ENCODE measurements at regions not wholly inside any gene's neighbourhood (a gene's known extent, or its start where the extent isn't known, plus 50 kb on each side); places are given as distances from the start of the nearest gene placed in this dataset.

DNA sequence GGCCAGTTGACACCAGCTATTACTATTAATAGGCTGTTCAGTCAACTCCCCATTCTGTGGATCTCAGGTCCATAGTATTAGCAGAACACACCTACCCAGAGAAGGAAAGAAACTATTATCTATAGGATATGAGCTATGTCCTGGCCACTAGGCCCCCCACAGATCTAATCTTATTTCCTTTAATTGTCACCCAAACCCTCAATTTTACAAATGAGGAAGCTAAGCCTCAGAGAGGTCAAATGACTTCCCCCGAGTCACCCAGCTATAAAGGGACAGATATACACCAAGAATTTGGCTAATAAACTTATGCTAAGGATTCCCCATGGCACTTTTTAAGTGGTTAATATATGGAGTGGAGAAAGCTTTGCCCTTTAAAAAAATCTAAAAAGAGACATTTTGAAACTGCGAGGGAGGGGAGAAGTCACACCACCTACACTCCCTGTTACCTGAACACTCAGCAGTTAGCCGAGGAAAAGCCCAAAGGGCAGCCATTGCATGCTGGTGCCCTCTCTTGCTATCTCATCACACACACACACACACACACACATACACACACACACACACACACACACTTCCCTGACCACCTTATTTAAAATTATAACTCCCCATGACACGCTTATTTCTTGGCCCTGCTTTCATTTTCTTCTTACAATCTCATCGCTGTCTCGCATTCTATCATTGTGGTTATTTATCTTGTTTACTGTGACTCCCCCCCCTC lies 157.0 kb upstream of the ADO start:
- Histone ChIP-seq H3K27me3 (no peaks in the 10 kb centered on the region), H3K27ac (no peak overlapping the region), H3K4me3 (no peak overlapping the region), H3K36me3 (no peaks in the 10 kb centered on the region), H3K9me3 (no peaks in the 10 kb centered on the region), H3K4me1 (no peaks in the 10 kb centered on the region)
- no peak for DNase-seq
- ATAC-seq: no peak
- in situ Hi-C loops (cut with MboI; ENCODE audit: low sequenced_read_pairs in 4 of 4) (no loop called here), intact Hi-C loops (cut with DNase I; ENCODE audit: low total_unique reads) (no loop called here)
- TF ChIP-seq CTCF (IDR thresholded peaks at IDR 0.05 in 4 of 5, conservative IDR thresholded peaks at IDR 0.05 in 1 of 5) (no peak), POLR2A (IDR thresholded peaks at IDR 0.05) (no peak)

DNA sequence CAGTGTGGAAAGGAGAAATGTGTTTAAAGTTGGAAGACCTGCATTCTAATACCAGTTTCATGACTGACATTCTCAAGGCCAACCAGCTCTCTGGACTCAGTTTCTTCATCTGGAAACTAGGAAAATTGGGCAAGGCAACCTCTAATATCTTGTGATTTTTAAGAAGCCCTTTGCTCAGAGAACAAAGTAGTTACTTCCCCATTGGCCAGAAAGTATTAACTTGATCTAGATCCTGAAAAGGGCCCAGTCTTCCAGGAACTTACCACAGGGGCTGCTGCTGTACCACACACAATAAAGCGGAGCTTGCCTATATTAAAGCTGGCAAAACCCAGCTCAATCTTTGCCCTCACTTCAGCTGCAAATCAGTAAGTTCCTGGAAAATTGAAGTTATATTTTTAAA lies 155.6 kb upstream of the ADO start:
- H3K4me3 ChIP-seq: no peak overlapping the region
- TF ChIP-seq CTCF (IDR thresholded peaks at IDR 0.05 in 4 of 5, conservative IDR thresholded peaks at IDR 0.05 in 1 of 5) (no peak), POLR2A (IDR thresholded peaks at IDR 0.05) (no peak)
- in situ Hi-C loops (cut with MboI; ENCODE audit: low sequenced_read_pairs in 4 of 4): no loop called here
- ATAC-seq (no peak), DNase-seq (no peak)
- no peaks in the 10 kb centered on the region for H3K9me3 ChIP-seq
- intact Hi-C loops (cut with DNase I; ENCODE audit: low total_unique reads): no loop called here
- no peaks in the 10 kb centered on the region for H3K27me3 ChIP-seq
- H3K36me3 ChIP-seq: no peaks in the 10 kb centered on the region
- no peak overlapping the region for H3K27ac ChIP-seq
- no peaks in the 10 kb centered on the region for H3K4me1 ChIP-seq

- TF ChIP-seq CTCF (IDR thresholded peaks at IDR 0.05 in 4 of 5, conservative IDR thresholded peaks at IDR 0.05 in 1 of 5): no peak
- TF ChIP-seq POLR2A (IDR thresholded peaks at IDR 0.05): no peak
Observed at GRCh38 chr10:62650411-62650810, 154.1 kb upstream of the ADO start.

GRCh38 chr10:62651341-62651740 lies 153.2 kb upstream of the ADO start:
- intact Hi-C loops (cut with DNase I; ENCODE audit: low total_unique reads) (no loop called here), in situ Hi-C loops (cut with MboI; ENCODE audit: low sequenced_read_pairs in 4 of 4) (no loop called here)
- Histone ChIP-seq H3K9me3 (no peaks in the 10 kb centered on the region), H3K27me3 (no peaks in the 10 kb centered on the region), H3K27ac (no peak overlapping the region), H3K4me3 (no peak overlapping the region), H3K4me1 (no peaks in the 10 kb centered on the region), H3K36me3 (no peaks in the 10 kb centered on the region)
- ATAC-seq (no peak), DNase-seq (no peak)
- TF ChIP-seq CTCF (IDR thresholded peaks at IDR 0.05 in 4 of 5, conservative IDR thresholded peaks at IDR 0.05 in 1 of 5) (no peak), POLR2A (IDR thresholded peaks at IDR 0.05) (no peak)

More at GRCh38 chr10:62650411-62650810, 154.1 kb upstream of the ADO start:
- DNase-seq (no peak), ATAC-seq (no peak)
- in situ Hi-C loops (cut with MboI; ENCODE audit: low sequenced_read_pairs in 4 of 4): no loop called here
- Histone ChIP-seq H3K9me3 (no peaks in the 10 kb centered on the region), H3K27me3 (no peaks in the 10 kb centered on the region), H3K4me1 (no peaks in the 10 kb centered on the region), H3K36me3 (no peaks in the 10 kb centered on the region), H3K4me3 (no peak overlapping the region), H3K27ac (no peak overlapping the region)
- intact Hi-C loops (cut with DNase I; ENCODE audit: low total_unique reads): no loop called here

GRCh38 chr10:62652114-62652513 lies 152.4 kb upstream of the ADO start:
- intact Hi-C loops (cut with DNase I; ENCODE audit: low total_unique reads) (no loop called here), in situ Hi-C loops (cut with MboI; ENCODE audit: low sequenced_read_pairs in 4 of 4) (no loop called here)
- TF ChIP-seq CTCF (IDR thresholded peaks at IDR 0.05 in 4 of 5, conservative IDR thresholded peaks at IDR 0.05 in 1 of 5): no peak
- H3K4me1 ChIP-seq: no peaks in the 10 kb centered on the region
- H3K27me3 ChIP-seq: no peaks in the 10 kb centered on the region
- H3K9me3 ChIP-seq: no peaks in the 10 kb centered on the region
- H3K4me3 ChIP-seq: no peak overlapping the region
- H3K36me3 ChIP-seq: no peaks in the 10 kb centered on the region
- H3K27ac ChIP-seq: no peak overlapping the region
- no peak for DNase-seq
- ATAC-seq: no peak

Measured in gastrocnemius medialis (tissue), 4 donors.